PFSK-1 (cell line): ENCODE measurements at regions not wholly inside any gene's neighbourhood (a gene's known extent, or its start where the extent isn't known, plus 50 kb on each side); places are given as distances from the start of the nearest gene placed in this dataset.
A peak's percentile ranks its signal among the peaks of the same experiment; 100 is the strongest.

ENCODE experiments used
- FOXP2 ChIP-seq: optimal IDR thresholded peaks from 2 replicates; pipeline ENCODE3; 2011; ENCODE audit warnings: borderline replicate concordance, control low read depth, inconsistent platforms; ENCODE audit not compliant: insufficient read depth; ENCODE audit errors: extremely low read length, extremely low read depth
- POLR2AphosphoS5 ChIP-seq: IDR thresholded peaks from 2 replicates; pipeline ENCODE4 v1.6.1; 2012; ENCODE audit warnings: low read depth, mild to moderate bottlenecking, control low read depth, low read length, moderate library complexity
- REST ChIP-seq, 2 experiments: IDR thresholded peaks; 2 replicates each; pipeline versions ENCODE4 v1.6.1 to v1.8.0; 2011 to 2012; ENCODE audit warnings: low read depth in 2 of 2, low read length in 2 of 2, control low read depth in 1 of 2, inconsistent platforms in 1 of 2, mild to moderate bottlenecking in 1 of 2, moderate library complexity in 1 of 2; ENCODE audit not compliant: insufficient read depth in 1 of 2
- SIN3A ChIP-seq: IDR thresholded peaks from 2 replicates; pipeline ENCODE4 v1.6.1; 2012; ENCODE audit warnings: mild to moderate bottlenecking, low read length, moderate library complexity, borderline replicate concordance; ENCODE audit not compliant: insufficient read depth
- TAF1 ChIP-seq: IDR thresholded peaks from 2 replicates; pipeline ENCODE4 v1.6.1; 2012; ENCODE audit warnings: low read length, control low read depth, borderline replicate concordance; ENCODE audit not compliant: insufficient read depth

DNA sequence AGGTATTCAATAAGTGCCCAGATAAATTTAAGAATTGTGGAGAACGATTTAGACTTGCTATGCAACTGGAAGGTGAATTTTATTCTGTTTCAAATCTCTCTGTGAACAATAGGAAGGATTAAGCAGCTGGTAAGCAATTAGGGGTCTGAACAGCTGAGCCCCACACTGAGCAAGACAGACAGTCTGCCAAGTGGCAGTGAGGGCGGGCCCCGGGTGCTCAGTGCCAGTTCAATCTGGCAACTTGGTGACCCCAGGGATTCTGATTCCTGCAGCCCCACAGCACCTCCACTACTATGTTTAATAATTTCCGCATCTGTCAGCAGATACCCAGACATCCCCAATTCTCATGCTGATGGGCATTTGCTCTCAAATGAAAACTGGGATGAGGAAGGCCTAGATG is 317.3 kb downstream of the PPP1R2C start:
- TF ChIP-seq FOXP2, result no peak
- TF ChIP-seq TAF1, result no peak
- no peak for TF ChIP-seq SIN3A
- TF ChIP-seq POLR2AphosphoS5, result no peak
- TF ChIP-seq REST (IDR thresholded peaks at IDR 0.05; ENCODE audit: insufficient read depth in 1 of 2, low read depth in 2 of 2, low read length in 2 of 2), result no peak

DNA sequence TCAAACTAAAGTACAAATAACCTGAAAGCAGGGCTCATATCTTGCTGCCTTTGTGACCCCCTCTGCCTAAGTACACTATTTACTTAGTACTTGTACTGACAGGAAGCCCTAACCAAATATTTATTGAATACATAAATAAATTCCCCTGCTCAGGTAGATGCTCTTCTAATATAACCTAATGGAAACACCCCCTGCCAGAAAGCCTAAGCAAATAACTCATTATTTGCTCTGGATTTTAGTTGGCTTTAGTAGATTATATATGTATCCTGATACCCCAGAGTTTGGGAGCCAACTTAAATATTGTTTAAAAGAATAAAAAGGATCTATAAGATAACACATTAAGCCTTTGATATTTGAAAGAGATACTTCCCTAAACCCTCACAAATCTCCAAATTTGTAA is 318.2 kb downstream of the PPP1R2C start:
- no peak for TF ChIP-seq FOXP2
- TF ChIP-seq REST (IDR thresholded peaks at IDR 0.05; ENCODE audit: insufficient read depth in 1 of 2, low read depth in 2 of 2, low read length in 2 of 2), result no peak
- TF ChIP-seq POLR2AphosphoS5, result no peak
- TF ChIP-seq SIN3A, result no peak
- no peak for TF ChIP-seq TAF1

- no peak for TF ChIP-seq FOXP2
- no peak for TF ChIP-seq POLR2AphosphoS5
- no peak for TF ChIP-seq TAF1
- TF ChIP-seq SIN3A, result no peak
- no peak for TF ChIP-seq REST (IDR thresholded peaks at IDR 0.05; ENCODE audit: insufficient read depth in 1 of 2, low read depth in 2 of 2, low read length in 2 of 2)
Measured at GRCh38 chrX:42456176-42456700, 321.7 kb downstream of the PPP1R2C start.

DNA sequence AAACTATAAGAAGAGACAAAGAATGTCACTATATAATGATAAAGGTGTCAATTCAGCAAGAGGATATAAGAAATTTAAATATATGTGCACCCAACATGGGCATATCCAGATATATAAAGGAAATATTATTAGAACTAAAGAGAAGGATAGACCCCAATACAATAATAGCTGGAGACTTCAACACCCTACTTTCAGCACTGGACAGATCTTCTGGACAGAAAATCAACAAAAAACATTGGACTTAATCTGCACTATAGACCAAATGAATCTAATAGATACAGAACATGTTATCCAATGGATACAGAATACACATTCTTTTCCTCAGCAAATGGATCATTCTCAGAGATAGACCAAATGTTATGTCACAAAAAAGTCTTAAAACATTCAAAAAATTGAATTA is 327.7 kb downstream of the PPP1R2C start:
- TF ChIP-seq SIN3A (no peak), REST (IDR thresholded peaks at IDR 0.05; ENCODE audit: insufficient read depth in 1 of 2, low read depth in 2 of 2, low read length in 2 of 2) (peak in 1 of 2 experiments; percentile 13; a peak in 1 of 4 replicates)

DNA sequence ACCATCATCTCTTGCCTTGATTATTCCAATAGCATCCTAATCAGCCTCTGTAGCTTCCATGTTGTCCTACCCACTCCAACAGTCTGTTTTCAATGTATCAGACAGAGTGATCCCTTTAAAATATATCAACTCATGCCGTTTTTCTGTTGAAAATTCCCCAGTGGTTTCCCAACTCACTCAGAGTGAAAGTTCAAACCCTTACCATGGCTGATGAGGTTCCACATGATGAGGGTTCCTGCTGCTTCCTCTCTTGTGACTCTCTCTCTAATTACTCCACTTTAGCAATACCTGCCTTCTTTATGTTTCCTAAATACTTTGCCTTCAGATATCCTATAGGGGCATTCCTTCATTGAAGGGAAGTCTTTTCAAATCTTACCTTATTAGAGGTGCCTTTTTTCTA is 334.7 kb downstream of the PPP1R2C start:
- TF ChIP-seq REST (IDR thresholded peaks at IDR 0.05; ENCODE audit: insufficient read depth in 1 of 2, low read depth in 2 of 2, low read length in 2 of 2), result no peak
- no peak for TF ChIP-seq SIN3A
- TF ChIP-seq POLR2AphosphoS5, result no peak
- no peak for TF ChIP-seq TAF1
